ENCODE measurements at regions not wholly inside any gene's neighbourhood (a gene's known extent, or its start where the extent isn't known, plus 50 kb on each side); places are given as distances from the start of the nearest gene placed in this dataset.

DNA sequence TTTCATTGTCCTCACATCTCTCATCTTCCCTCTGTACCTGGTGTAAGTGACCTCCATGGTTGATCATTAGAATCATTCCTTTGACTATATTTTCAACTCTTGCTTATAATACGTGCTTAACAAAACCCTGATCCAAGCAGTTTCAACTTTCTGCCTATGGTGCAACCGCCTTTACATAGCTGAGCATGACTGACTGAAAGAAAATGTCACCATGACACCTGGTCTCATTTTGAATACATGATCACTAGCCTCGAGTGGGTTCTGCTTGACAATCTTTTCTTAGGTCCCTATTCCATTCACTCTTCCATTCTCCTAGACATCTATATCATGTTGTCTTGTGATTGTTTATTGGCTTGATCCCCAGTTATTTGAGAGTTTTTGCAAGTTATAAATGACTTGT, 78.9 kb upstream of the STAM2 start:
- no peak overlapping the region for H3K9ac ChIP-seq (ENCODE audit: extremely low read depth, low read length, poor library complexity, severe bottlenecking)
- Mint-ChIP-seq H3K36me3 (ENCODE audit: low read depth) (no peaks in the 10 kb centered on the region), H3K27ac (no peak overlapping the region), H3K9me3 (no peaks in the 10 kb centered on the region), H3K27me3 (ENCODE audit: insufficient read depth) (peaks cover 2% of the 10 kb centered on the region), H3K4me1 (peaks cover 4% of the 10 kb centered on the region), H3K4me3 (no peak overlapping the region)
- H3K27ac ChIP-seq (ENCODE audit: low read depth, low read length): no peak overlapping the region
- TF ChIP-seq, protein P1, sequence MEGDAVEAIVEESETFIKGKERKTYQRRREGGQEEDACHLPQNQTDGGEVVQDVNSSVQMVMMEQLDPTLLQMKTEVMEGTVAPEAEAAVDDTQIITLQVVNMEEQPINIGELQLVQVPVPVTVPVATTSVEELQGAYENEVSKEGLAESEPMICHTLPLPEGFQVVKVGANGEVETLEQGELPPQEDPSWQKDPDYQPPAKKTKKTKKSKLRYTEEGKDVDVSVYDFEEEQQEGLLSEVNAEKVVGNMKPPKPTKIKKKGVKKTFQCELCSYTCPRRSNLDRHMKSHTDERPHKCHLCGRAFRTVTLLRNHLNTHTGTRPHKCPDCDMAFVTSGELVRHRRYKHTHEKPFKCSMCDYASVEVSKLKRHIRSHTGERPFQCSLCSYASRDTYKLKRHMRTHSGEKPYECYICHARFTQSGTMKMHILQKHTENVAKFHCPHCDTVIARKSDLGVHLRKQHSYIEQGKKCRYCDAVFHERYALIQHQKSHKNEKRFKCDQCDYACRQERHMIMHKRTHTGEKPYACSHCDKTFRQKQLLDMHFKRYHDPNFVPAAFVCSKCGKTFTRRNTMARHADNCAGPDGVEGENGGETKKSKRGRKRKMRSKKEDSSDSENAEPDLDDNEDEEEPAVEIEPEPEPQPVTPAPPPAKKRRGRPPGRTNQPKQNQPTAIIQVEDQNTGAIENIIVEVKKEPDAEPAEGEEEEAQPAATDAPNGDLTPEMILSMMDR (conservative IDR thresholded peaks at IDR 0.05): no peak
- no peak for DNase-seq
- H3K36me3 ChIP-seq (ENCODE audit: control insufficient read depth, insufficient read depth, low read length): no peaks in the 10 kb centered on the region
- no peak overlapping the region for H3K4me3 ChIP-seq (ENCODE audit: low read length)
- H3K4me1 ChIP-seq (ENCODE audit: control insufficient read depth, insufficient read depth, low read length): no peaks in the 10 kb centered on the region
- no peaks in the 10 kb centered on the region for H3K27me3 ChIP-seq (ENCODE audit: control insufficient read depth, insufficient read depth, low read length, poor library complexity, severe bottlenecking)
- WGBS, 2 experiments (ENCODE audit: insufficient coverage in 1 of 2, insufficient read length in 1 of 2): 92 to 93% methylated on average over 3 of the region's 3 CpGs
- H3K9me3 ChIP-seq (ENCODE audit: control insufficient read depth, low read length): no peaks in the 10 kb centered on the region

DNA sequence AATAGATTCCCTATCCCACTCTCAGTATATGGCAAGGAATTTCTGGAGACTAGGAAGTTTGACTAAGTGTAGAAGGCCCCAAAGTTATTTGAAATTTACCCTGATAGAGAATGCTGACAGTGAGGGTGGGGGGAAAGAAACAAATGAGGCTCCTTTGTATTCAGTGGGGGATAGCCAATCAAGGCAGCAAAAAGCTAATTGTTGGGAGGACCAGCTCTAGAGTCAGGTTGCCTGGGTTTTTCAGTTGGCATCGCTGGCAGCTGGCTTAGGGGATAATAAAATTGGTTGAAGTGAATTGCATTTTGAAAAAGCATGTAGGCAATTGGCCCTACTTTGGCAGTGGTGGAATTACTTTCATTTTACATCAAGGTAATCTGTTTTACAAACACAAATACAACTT, 79.4 kb upstream of the STAM2 start:
- no peaks in the 10 kb centered on the region for H3K4me1 ChIP-seq (ENCODE audit: control insufficient read depth, insufficient read depth, low read length)
- WGBS, 2 experiments (ENCODE audit: insufficient coverage in 1 of 2, insufficient read length in 1 of 2): 100% methylated on average over 1 of the region's 1 CpG; no CpG with 5 or more reads in 1 of the 2 experiments

DNA sequence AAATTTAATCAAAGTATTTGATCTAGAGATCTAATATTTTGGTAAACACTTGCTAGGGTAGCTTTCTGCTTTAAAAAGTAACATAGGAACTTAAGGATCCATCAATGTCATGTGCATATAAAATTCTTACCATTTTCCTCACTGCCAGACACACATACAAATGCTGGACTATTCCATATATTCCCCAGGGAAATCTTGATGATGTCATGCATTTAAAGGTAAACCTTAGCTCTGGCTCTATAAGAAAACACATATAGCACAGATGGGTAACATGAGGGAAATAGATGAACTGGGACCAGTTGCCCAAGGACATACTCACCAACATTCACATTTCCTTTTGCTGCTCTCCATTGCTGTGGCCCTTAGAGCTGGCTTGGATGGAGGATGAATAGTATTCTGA, 79.1 kb upstream of the FMNL2 start:
- H3K9me3 ChIP-seq (ENCODE audit: control insufficient read depth, low read length): peaks cover 3% of the 10 kb centered on the region
- no peak overlapping the region for H3K27ac ChIP-seq (ENCODE audit: low read depth, low read length)
- H3K4me3 ChIP-seq (ENCODE audit: low read length): no peak overlapping the region
- H3K4me1 ChIP-seq (ENCODE audit: control insufficient read depth, insufficient read depth, low read length): no peaks in the 10 kb centered on the region
- TF ChIP-seq, protein P1 (conservative IDR thresholded peaks at IDR 0.05): no peak
- H3K9ac ChIP-seq (ENCODE audit: extremely low read depth, low read length, poor library complexity, severe bottlenecking): no peak overlapping the region
- peaks cover 1% of the 10 kb centered on the region for H3K9me3 Mint-ChIP-seq
- H3K27me3 ChIP-seq (ENCODE audit: control insufficient read depth, insufficient read depth, low read length, poor library complexity, severe bottlenecking): no peaks in the 10 kb centered on the region
- no peak overlapping the region for H3K27ac Mint-ChIP-seq
- peaks cover 4% of the 10 kb centered on the region for H3K4me1 Mint-ChIP-seq
- H3K27me3 Mint-ChIP-seq (ENCODE audit: insufficient read depth): peaks cover 2% of the 10 kb centered on the region
- no peak overlapping the region for H3K4me3 Mint-ChIP-seq
- no peaks in the 10 kb centered on the region for H3K36me3 Mint-ChIP-seq (ENCODE audit: low read depth)
- no peak for DNase-seq
- H3K36me3 ChIP-seq (ENCODE audit: control insufficient read depth, insufficient read depth, low read length): no peaks in the 10 kb centered on the region

More for the DNA sequence above, 79.4 kb upstream of the STAM2 start:
- no peak overlapping the region for H3K4me3 Mint-ChIP-seq
- TF ChIP-seq, protein P1 (conservative IDR thresholded peaks at IDR 0.05): no peak
- Histone ChIP-seq H3K27ac (ENCODE audit: low read depth, low read length) (no peak overlapping the region), H3K9ac (ENCODE audit: extremely low read depth, low read length, poor library complexity, severe bottlenecking) (no peak overlapping the region), H3K36me3 (ENCODE audit: control insufficient read depth, insufficient read depth, low read length) (no peaks in the 10 kb centered on the region), H3K27me3 (ENCODE audit: control insufficient read depth, insufficient read depth, low read length, poor library complexity, severe bottlenecking) (no peaks in the 10 kb centered on the region), H3K4me3 (ENCODE audit: low read length) (no peak overlapping the region), H3K9me3 (ENCODE audit: control insufficient read depth, low read length) (no peaks in the 10 kb centered on the region)
- DNase-seq: no peak
- H3K27ac Mint-ChIP-seq: no peak overlapping the region
- H3K27me3 Mint-ChIP-seq (ENCODE audit: insufficient read depth): peaks cover 2% of the 10 kb centered on the region
- no peaks in the 10 kb centered on the region for H3K36me3 Mint-ChIP-seq (ENCODE audit: low read depth)
- H3K4me1 Mint-ChIP-seq: peaks cover 4% of the 10 kb centered on the region
- H3K9me3 Mint-ChIP-seq: no peaks in the 10 kb centered on the region

All from endodermal cell (in vitro differentiated cells).